Esophagus squamous epithelium (tissue), 5 donors: ENCODE measurements at regions not wholly inside any gene's neighbourhood (a gene's known extent, or its start where the extent isn't known, plus 50 kb on each side); places are given as distances from the start of the nearest gene placed in this dataset.

ENCODE experiments used
- DNase-seq: peaks from one replicate; lab custom pipeline; 2025; lab: John Stamatoyannopoulos, UW
- H3K27ac ChIP-seq, 4 donors: fragments of 200-600 bp; sonication (generic); one replicate each; pipeline ENCODE4 v1.5.1; 2016 to 2019; ENCODE audit warnings: mild to moderate bottlenecking in 1 of 4
- H3K27me3 ChIP-seq, 4 donors: fragments of 200-600 bp; sonication (generic); 1 replicate in 3 of 4; 2 replicates in 1 of 4; pipeline versions ENCODE4 v1.5.1 to v1.6.0; 2017 to 2021; ENCODE audit warnings: antibody characterized with exemption in 1 of 4
- H3K36me3 ChIP-seq, 3 donors: fragments of 200-600 bp; sonication (generic); one replicate each; pipeline ENCODE4 v1.5.1; 2016 to 2019
- H3K4me1 ChIP-seq, 3 donors: fragments of 200-600 bp; sonication (generic); one replicate each; pipeline ENCODE4 v1.5.1; 2017 to 2019
- H3K4me3 ChIP-seq, 4 donors: fragments of 200-600 bp; sonication (generic); 1 replicate in 3 of 4; 2 replicates in 1 of 4; pipeline ENCODE4 v1.5.1; 2016 to 2019; ENCODE audit warnings: mild to moderate bottlenecking in 2 of 4, moderate library complexity in 1 of 4
- H3K9me3 ChIP-seq, 3 donors: fragments of 200-600 bp; sonication (generic); one replicate each; pipeline ENCODE4 v1.5.1; 2016 to 2019
- POLR2A ChIP-seq, 4 donors: fragments of 450-650 bp; IDR thresholded peaks; one replicate each; pipeline ENCODE4 v1.6.1; 2017; ENCODE audit warnings: antibody characterized with exemption in 4 of 4, mild to moderate bottlenecking in 4 of 4, moderate library complexity in 3 of 4
- WGBS, 2 donors: methylation state at CpG; one replicate each; pipeline ENCODE4 v1.1.5; 2018; 5-methylcytosine and 5-hydroxymethylcytosine counted together
- intact Hi-C: fragments of 100-400 bp; cut with DNase I; formaldehyde crosslinking; loops from one replicate; pipeline ENCODE4 v1.15.0; 2022
- TF ChIP-seq, protein P1 (sequence below), 6 experiments: fragments of 450-650 bp in 4 of 6; fragments of 200-600 bp in 2 of 6; sonication (generic) in 2 of 6; IDR thresholded peaks; one replicate each; pipeline ENCODE4 v1.5.1; 2016 to 2019; ENCODE audit warnings: antibody characterized with exemption in 6 of 6, mild to moderate bottlenecking in 4 of 6, moderate library complexity in 4 of 6
- donor health status: DM: yes; HTN: yes; CAD: no.

DNA sequence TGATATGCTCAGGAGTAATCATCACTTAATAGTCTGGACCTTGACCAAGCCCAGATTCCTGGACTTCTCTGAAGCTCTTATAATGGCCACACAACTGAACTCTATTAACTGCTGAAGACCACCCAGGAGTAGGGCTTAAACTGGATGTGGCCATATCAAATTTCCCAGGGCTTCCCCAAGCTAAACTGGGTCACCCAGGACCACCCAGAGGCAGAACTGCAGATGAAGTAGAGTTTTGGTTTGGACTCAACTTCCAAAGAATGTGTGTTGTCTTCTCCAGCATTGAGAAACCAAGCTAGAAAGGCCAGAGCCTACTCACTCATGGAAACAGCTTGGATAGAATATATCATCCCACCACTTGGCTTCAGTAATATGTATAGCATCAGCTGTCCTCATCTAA, 358.2 kb upstream of the MEOX2 start:
- no peak overlapping the region for H3K4me3 ChIP-seq
- TF ChIP-seq, protein P1, sequence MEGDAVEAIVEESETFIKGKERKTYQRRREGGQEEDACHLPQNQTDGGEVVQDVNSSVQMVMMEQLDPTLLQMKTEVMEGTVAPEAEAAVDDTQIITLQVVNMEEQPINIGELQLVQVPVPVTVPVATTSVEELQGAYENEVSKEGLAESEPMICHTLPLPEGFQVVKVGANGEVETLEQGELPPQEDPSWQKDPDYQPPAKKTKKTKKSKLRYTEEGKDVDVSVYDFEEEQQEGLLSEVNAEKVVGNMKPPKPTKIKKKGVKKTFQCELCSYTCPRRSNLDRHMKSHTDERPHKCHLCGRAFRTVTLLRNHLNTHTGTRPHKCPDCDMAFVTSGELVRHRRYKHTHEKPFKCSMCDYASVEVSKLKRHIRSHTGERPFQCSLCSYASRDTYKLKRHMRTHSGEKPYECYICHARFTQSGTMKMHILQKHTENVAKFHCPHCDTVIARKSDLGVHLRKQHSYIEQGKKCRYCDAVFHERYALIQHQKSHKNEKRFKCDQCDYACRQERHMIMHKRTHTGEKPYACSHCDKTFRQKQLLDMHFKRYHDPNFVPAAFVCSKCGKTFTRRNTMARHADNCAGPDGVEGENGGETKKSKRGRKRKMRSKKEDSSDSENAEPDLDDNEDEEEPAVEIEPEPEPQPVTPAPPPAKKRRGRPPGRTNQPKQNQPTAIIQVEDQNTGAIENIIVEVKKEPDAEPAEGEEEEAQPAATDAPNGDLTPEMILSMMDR (IDR thresholded peaks at IDR 0.05), result no peak
- no peak for TF ChIP-seq POLR2A (IDR thresholded peaks at IDR 0.05)
- intact Hi-C loops, result no loop called here
- H3K4me1 ChIP-seq, result no peaks in the 10 kb centered on the region
- H3K9me3 ChIP-seq, result no peaks in the 10 kb centered on the region
- H3K27ac ChIP-seq, result no peak overlapping the region
- H3K36me3 ChIP-seq, result no peaks in the 10 kb centered on the region
- H3K27me3 ChIP-seq, result no peaks in the 10 kb centered on the region
- no peak for DNase-seq

DNA sequence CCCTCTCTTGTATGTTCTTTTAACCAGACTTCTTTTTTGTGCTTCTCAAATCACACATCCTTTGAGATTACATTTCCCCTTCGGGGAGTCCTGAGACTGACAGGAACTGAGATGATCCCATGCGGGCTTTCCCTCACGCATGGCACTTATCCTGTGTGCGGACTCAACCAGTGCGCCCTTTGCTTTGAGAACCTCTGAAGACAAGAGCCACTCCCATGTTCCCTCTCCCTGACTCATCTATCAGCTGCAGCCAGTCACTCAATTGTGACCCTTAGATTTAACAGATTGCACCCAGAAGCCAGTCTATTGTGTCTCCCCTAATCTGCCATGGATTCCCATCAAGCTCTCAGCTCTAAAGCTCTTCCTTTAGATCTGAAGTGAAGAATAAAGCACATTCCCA, 353.9 kb upstream of the MEOX2 start:
- Histone ChIP-seq H3K27me3 (no peaks in the 10 kb centered on the region), H3K36me3 (no peaks in the 10 kb centered on the region), H3K27ac (no peak overlapping the region), H3K4me3 (no peak overlapping the region), H3K9me3 (no peaks in the 10 kb centered on the region), H3K4me1 (no peaks in the 10 kb centered on the region)
- WGBS, 2 donors, result 82 to 91% methylated on average over 5 of the region's 5 CpGs
- no peak for DNase-seq
- intact Hi-C loops, result no loop called here
- TF ChIP-seq, protein P1 (IDR thresholded peaks at IDR 0.05), result no peak
- TF ChIP-seq POLR2A (IDR thresholded peaks at IDR 0.05), result no peak

DNA sequence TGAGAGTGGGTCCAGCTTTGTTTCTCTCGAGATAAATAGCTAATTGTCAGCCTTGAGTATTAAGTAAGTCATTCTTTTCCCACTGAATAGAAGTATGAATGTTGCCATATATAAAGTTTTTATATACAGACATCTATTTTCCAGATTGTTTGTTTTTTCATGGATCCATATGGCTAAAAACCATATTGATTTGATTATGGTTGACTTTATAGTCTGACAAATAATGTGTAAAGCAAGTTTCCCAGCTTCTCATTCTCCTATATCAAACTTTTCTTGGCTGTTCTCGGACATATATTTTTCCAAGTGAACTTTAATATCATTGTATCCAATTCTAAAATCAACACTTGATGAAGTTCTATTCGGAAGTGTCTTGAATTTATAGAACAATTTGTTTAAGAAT, 352.4 kb upstream of the MEOX2 start:
- WGBS, 2 donors, result 66 to 70% methylated on average over 3 of the region's 3 CpGs
- DNase-seq, result no peak
- Histone ChIP-seq H3K9me3 (no peaks in the 10 kb centered on the region), H3K4me3 (no peak overlapping the region), H3K36me3 (no peaks in the 10 kb centered on the region), H3K27me3 (no peaks in the 10 kb centered on the region), H3K4me1 (no peaks in the 10 kb centered on the region), H3K27ac (no peak overlapping the region)
- intact Hi-C loops, result no loop called here
- no peak for TF ChIP-seq POLR2A (IDR thresholded peaks at IDR 0.05)
- TF ChIP-seq, protein P1 (IDR thresholded peaks at IDR 0.05), result no peak

DNA sequence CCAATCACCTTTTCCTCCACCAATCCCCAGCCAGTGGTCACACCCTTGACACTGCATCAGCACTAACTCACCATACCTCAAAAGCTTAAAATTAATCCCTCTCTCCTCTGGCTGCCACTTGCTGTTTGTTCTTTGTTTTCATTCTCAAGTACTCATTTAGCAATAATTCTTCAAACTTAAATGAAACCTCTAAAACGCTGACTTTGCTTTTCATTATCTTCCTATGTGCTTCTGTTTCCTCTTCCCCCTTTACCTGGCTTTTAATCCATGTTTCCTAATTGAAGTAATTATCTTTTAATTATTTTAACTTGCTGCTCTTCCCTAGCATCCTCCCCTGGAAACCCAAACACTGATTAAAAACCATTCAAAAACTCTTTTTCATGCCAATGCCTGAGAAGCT, 348.9 kb upstream of the MEOX2 start:
- no peak for DNase-seq
- 59 to 62% methylated on average over 1 of the region's 1 CpG for WGBS, 2 donors
- Histone ChIP-seq H3K27ac (no peak overlapping the region), H3K4me1 (no peaks in the 10 kb centered on the region), H3K36me3 (no peaks in the 10 kb centered on the region), H3K9me3 (no peaks in the 10 kb centered on the region), H3K4me3 (no peak overlapping the region), H3K27me3 (no peaks in the 10 kb centered on the region)
- TF ChIP-seq, protein P1 (IDR thresholded peaks at IDR 0.05), result no peak
- TF ChIP-seq POLR2A (IDR thresholded peaks at IDR 0.05), result no peak
- intact Hi-C loops, result no loop called here

DNA sequence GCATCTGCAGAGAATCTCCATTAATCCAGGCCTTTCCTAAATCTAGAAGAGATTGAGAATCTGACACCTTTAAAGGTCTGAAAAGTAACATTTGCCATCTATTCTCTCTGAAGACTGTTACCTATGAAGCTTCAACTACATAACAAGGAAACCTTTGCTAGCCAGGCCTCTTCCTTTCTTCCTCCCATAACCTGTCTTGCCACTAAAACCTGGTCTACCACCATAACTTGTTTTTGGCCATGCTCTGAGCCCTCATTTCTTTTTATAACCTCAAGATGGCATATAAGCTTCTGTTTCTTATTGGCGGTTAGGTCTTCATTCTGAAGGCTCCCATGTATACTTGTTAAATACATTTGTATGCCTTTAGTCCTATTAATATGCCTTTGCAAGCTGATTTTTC, 348.4 kb upstream of the MEOX2 start:
- Histone ChIP-seq H3K36me3 (no peaks in the 10 kb centered on the region), H3K9me3 (no peaks in the 10 kb centered on the region), H3K4me1 (no peaks in the 10 kb centered on the region), H3K27me3 (no peaks in the 10 kb centered on the region), H3K27ac (no peak overlapping the region), H3K4me3 (no peak overlapping the region)
- TF ChIP-seq, protein P1 (IDR thresholded peaks at IDR 0.05), result no peak
- TF ChIP-seq POLR2A (IDR thresholded peaks at IDR 0.05), result no peak
- DNase-seq, result no peak
- intact Hi-C loops, result no loop called here
- WGBS, 2 donors, result 92 to 94% methylated on average over 1 of the region's 1 CpG
